ENCODE measurements at regions not wholly inside any gene's neighbourhood (a gene's known extent, or its start where the extent isn't known, plus 50 kb on each side); places are given as distances from the start of the nearest gene placed in this dataset.

DNA sequence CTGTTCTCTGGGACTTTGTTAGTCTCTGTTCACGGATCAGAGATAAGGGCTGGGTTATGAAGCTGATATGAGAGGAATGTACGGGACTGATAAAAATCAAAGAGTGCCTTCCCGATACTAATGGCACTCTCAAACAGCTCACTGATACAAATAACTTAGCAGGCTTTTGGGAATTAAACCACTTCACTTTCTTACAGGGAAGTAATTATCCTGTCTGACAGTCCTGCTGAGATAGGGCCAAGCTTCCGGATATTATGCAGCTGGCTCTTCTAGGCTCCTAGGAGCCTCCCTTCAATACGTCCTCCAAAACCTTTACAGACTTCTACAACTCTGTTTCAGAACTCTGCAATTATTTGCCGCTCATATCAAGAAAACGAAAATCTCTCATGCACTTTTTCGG lies 418.0 kb downstream of the NLGN4X start (continued):
- TF ChIP-seq HSF1 (IDR thresholded peaks at IDR 0.05; ENCODE audit: low read depth, low read length) (no peak), SRF (IDR thresholded peaks at IDR 0.05; ENCODE audit: low read depth in 2 of 2, low read length in 2 of 2) (no peak), CHD1 (IDR thresholded peaks at IDR 0.05; ENCODE audit: low read depth, low read length) (no peak)

DNA sequence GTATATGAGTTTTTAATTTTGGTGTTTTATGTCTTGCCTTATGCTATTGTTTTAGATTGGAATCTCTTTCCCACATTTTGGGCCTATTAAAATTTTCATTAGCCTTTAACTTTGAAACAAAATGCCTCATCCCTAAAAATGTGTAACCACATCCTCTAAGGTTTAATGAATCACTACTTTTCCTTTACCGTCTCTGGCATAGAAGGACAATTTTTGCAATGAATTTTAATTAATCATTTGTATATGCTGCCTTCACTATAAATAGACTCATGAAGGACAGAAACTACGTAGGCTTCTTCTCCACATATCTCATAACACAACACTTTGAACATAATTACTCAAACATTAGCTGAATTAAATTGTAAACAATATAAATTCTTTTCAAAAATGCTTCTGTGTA lies 421.5 kb downstream of the NLGN4X start:
- WGBS (ENCODE audit: insufficient coverage, insufficient replicate concordance, low lambda C conversion rate, missing lambda C conversion rate): 43% methylated on average over 2 of the region's 2 CpGs
- POLR2A ChIA-PET: no interaction called here
- SMC1A ChIA-PET (ENCODE audit: uncharacterized antibody, unreplicated experiment): no interaction called here
- DNase-seq (ENCODE audit: low read depth, low spot score): no peak
- BruUV-seq (replicated peaks): no TSS peak
- Histone ChIP-seq H3K4me1 (ENCODE audit: control insufficient read depth, insufficient read depth, low read length) (no peaks in the 10 kb centered on the region), H3K27ac (ENCODE audit: control insufficient read depth, insufficient read depth) (no peak overlapping the region), H3K27me3 (replicated peaks in 1 of 2; ENCODE audit: control insufficient read depth in 2 of 2, insufficient read depth in 2 of 2, low read length in 1 of 2) (no peaks in the 10 kb centered on the region), H4K20me1 (ENCODE audit: control insufficient read depth, insufficient read depth) (no peaks in the 10 kb centered on the region), H3K9ac (ENCODE audit: control insufficient read depth, insufficient read depth, low read length) (no peak overlapping the region), H3K9me3 (replicated peaks; ENCODE audit: control insufficient read depth, insufficient read depth, low read length) (no peaks in the 10 kb centered on the region), H3K79me2 (ENCODE audit: control insufficient read depth, insufficient read depth, low read length) (no peaks in the 10 kb centered on the region), H3K36me3 (ENCODE audit: control insufficient read depth in 2 of 2, insufficient read depth in 2 of 2, low read length in 1 of 2) (no peaks in the 10 kb centered on the region), H3K4me3 (no peak overlapping the region), H3K4me2 (ENCODE audit: control insufficient read depth, insufficient read depth) (no peak overlapping the region), H2AFZ (ENCODE audit: control insufficient read depth, low read depth, low read length) (no peak overlapping the region)
- CTCF ChIA-PET: no interaction called here
- RAD21 ChIA-PET (ENCODE audit: unreplicated experiment): no interaction called here
- FAIRE-seq: no peak
- in situ Hi-C loops (cut with MboI): no loop called here
- TF ChIP-seq SMAD1 (IDR thresholded peaks at IDR 0.05; ENCODE audit: low read depth, partially characterized antibody) (no peak), SP1 (IDR thresholded peaks at IDR 0.05; ENCODE audit: low read depth, low read length) (no peak), BRCA1 (IDR thresholded peaks at IDR 0.05; ENCODE audit: low read depth, low read length) (no peak)
- ATAC-seq: no peak
- intact Hi-C loops (cut with micrococcal nuclease; ENCODE audit: unreplicated experiment): no loop called here

DNA sequence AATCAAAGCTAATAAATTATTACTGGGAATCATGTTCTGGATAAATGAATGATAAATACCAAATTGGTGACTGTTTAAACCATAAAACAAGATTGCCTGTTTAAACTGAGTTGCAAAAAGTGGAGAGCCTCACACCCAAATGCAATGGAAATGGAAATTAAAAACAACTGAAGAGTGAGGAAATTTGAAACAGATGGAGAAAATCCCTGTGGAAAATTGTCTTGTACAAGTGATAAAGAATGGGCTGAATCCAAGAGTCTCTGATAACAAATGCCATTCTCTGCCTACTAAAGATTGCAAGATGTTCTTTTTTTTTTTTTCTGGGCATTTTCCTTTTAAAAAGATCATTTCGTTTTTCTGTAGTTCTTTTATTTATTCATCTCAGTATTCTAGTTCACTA lies 426.3 kb downstream of the NLGN4X start:
- ATAC-seq (no peak), DNase-seq (ENCODE audit: low read depth, low spot score) (no peak), FAIRE-seq (no peak)
- RAD21 ChIA-PET (ENCODE audit: unreplicated experiment): no interaction called here
- Histone ChIP-seq H3K27ac (ENCODE audit: control insufficient read depth, insufficient read depth) (no peak overlapping the region), H3K27me3 (replicated peaks in 1 of 2; ENCODE audit: control insufficient read depth in 2 of 2, insufficient read depth in 2 of 2, low read length in 1 of 2) (no peaks in the 10 kb centered on the region), H4K20me1 (ENCODE audit: control insufficient read depth, insufficient read depth) (no peaks in the 10 kb centered on the region), H3K9ac (ENCODE audit: control insufficient read depth, insufficient read depth, low read length) (no peak overlapping the region), H3K4me1 (ENCODE audit: control insufficient read depth, insufficient read depth, low read length) (no peaks in the 10 kb centered on the region), H2AFZ (ENCODE audit: control insufficient read depth, low read depth, low read length) (no peak overlapping the region), H3K9me3 (replicated peaks; ENCODE audit: control insufficient read depth, insufficient read depth, low read length) (no peaks in the 10 kb centered on the region), H3K4me2 (ENCODE audit: control insufficient read depth, insufficient read depth) (no peak overlapping the region), H3K36me3 (ENCODE audit: control insufficient read depth in 2 of 2, insufficient read depth in 2 of 2, low read length in 1 of 2) (no peaks in the 10 kb centered on the region), H3K4me3 (no peak overlapping the region), H3K79me2 (ENCODE audit: control insufficient read depth, insufficient read depth, low read length) (no peaks in the 10 kb centered on the region)
- CTCF ChIA-PET: no interaction called here
- SMC1A ChIA-PET (ENCODE audit: uncharacterized antibody, unreplicated experiment): no interaction called here
- 0% methylated on average over 1 of the region's 1 CpG for WGBS (ENCODE audit: insufficient coverage, insufficient replicate concordance, low lambda C conversion rate, missing lambda C conversion rate)
- intact Hi-C loops (cut with micrococcal nuclease; ENCODE audit: unreplicated experiment): no loop called here
- BruUV-seq (replicated peaks): no TSS peak
- in situ Hi-C loops (cut with MboI): no loop called here
- POLR2A ChIA-PET: no interaction called here
- TF ChIP-seq EP300 (IDR thresholded peaks at IDR 0.05; ENCODE audit: borderline replicate concordance in 1 of 2, control insufficient read depth in 1 of 2, low read depth in 2 of 2, low read length in 2 of 2): no peak
- no peak for TF ChIP-seq FOXM1 (IDR thresholded peaks at IDR 0.05; ENCODE audit: low read depth, low read length)
- TF ChIP-seq RBBP5 (conservative IDR thresholded peaks at IDR 0.05): no peak
- TF ChIP-seq BCLAF1 (IDR thresholded peaks at IDR 0.05): no peak
- TF ChIP-seq MYC (IDR thresholded peaks at IDR 0.05; ENCODE audit: insufficient read depth, insufficient read length, insufficient replicate concordance, low read length, severe bottlenecking): no peak
- no peak for TF ChIP-seq PAX8 (IDR thresholded peaks at IDR 0.05)
- TF ChIP-seq RB1 (IDR thresholded peaks at IDR 0.05; ENCODE audit: borderline replicate concordance): no peak
- no peak for TF ChIP-seq EED (IDR thresholded peaks at IDR 0.05; ENCODE audit: low read depth)
- no peak for TF ChIP-seq STAT1 (conservative IDR thresholded peaks at IDR 0.05)

All from GM12878 (cell line).